GM19043 (cell line): ENCODE measurements at regions not wholly inside any gene's neighbourhood (a gene's known extent, or its start where the extent isn't known, plus 50 kb on each side); places are given as distances from the start of the nearest gene placed in this dataset.
"Not testable (repeated sequence)": the region's sequence is repeated elsewhere in the genome, so short reads cannot be mapped to it uniquely, and the experiment has no call there.

Experiments used
- ATAC-seq: cut with Tn5 transposase; IDR thresholded peaks from one replicate; pipeline ENCODE4 v1.9.1; 2021; ENCODE audit warnings: low read depth; ENCODE audit not compliant: unreplicated experiment

- no peak for ATAC-seq
Observed at GRCh38 chr5:13143214-13143613, 801.3 kb downstream of the DNAH5 start.

DNA sequence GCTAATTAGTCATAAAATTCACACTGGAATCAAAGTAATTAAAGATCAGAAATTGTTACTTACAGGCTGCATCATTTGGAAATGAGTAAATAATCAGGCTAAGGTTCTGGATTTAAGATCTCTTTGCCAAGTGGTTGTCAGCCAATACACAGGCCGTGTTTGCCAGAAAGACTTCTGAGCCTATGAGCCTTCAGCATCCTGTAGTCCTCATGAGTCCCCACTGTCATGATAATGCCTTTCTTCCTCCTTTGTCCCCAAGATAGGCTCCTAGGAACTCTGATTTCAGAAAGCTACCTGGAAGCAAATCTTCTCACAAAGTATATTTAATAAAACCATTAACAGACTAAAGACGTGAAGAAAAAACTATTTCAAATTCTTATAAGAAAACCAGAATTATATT, 810.5 kb downstream of the DNAH5 start:
- no peak for ATAC-seq

- ATAC-seq, result no peak
Observed at GRCh38 chr5:13115476-13115875, 829.0 kb downstream of the DNAH5 start.

GRCh38 chr5:13108265-13108664, 836.2 kb downstream of the DNAH5 start:
- ATAC-seq, result no peak

DNA sequence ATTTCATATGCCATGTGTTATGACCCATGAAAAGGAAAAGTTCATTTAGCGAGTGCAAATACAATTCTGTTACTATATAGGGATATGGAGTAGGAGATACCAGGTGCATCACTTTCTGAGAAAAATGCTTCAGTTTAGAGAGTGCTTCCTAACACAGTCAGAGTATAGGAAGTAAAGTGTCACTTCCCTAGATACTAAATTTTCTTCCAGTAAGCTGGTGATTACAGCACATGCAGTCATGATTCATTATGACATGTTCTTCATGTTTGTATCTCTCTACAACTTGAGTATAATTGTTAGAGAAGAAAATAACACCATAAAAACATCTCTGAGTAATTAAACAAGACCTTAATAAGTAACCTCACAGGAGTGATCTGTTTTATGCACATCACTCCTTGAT, 837.0 kb downstream of the DNAH5 start:
- ATAC-seq, result no peak

GRCh38 chr5:13081116-13081515, 863.4 kb downstream of the DNAH5 start:
- ATAC-seq, result no peak

GRCh38 chr5:13072936-13073335, 871.6 kb downstream of the DNAH5 start:
- ATAC-seq, result not testable (repeated sequence)

DNA sequence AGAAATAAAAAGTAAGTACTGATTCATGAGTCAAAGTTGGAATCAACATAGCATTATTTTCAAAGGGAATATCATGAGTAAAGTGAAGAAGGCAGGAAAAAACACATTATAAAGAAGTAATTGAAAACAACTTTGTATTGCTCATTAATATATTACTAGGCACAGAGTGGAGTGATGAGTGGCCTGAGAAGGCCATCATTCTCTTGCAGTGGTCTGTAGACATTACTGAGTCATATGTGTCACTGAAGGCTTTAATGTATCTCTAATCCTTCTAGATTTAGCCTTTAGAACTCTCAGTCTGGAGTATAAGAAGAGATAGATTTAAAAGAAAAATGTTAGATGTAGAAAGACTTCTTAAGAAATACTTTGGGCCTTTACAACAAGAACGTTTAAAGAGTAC, 881.4 kb downstream of the DNAH5 start:
- no peak for ATAC-seq

DNA sequence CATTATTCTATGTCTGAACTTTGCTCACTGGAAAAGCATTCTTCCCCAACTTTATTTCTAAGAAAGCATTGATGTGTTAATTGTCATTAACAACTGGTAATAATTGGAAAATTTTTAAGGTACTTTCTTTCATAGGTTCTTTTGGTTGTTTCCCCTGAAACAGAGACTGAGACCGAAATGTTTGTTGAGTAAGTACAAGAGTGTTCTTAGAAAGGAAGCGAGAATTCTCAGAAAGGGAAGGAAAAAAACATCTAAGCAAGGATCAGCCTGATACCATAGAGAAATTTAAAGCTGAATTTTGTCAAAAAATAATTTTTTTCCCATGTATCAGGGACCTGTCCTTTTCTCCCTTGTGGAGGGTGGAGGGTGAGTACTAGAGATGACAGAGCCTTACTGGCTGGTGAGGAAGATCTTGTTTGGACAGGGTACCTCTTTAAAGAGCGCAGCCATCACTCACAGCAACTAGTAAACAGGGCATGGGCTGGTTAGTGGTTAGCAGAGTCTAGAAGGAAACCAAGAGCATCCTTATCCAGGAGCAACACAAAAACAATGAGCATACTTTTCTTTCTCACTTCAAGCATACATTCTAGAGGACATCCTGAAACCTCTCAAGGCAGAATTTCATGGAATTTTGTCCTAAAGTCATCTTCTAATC, 898.5 kb downstream of the DNAH5 start:
- no peak for ATAC-seq

DNA sequence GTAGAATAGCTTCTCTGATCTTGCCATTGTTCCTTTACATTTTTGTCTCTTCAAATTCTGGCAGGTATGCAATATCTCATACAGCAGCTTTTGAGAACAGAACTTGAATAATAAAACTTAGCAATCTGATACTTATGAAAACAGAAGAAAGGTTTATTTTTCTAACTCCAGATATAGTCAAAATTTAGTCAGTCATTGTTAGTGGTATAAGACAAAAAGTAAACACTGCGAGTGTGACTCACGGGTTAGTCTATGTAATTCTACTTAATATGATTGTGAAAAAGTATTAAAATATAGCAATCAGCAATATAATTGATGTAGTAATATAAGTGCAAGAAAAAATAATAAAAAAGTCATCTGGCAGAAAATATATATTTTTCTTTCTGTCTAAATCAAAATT, 910.4 kb downstream of the DNAH5 start:
- no peak for ATAC-seq

DNA sequence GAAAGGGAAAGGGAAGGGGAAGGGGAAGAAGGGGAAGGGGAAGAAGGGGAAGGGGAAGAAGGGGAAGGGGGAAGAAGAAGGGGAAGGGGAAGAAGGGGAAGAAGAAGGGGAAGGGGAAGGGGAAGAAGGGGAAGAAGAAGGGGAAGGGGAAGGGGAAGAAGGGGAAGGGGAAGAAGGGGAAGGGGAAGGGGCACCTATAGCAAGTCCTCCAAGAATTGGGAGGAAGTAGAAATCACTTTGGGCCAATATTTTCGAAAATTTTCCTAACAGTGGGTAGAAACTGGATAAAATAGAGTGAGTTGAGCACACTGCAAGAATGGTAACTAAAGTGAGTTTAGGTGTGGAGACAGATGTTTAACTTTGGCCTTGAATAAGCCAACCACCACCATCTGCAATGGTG, 915.3 kb downstream of the DNAH5 start:
- ATAC-seq, result no peak

DNA sequence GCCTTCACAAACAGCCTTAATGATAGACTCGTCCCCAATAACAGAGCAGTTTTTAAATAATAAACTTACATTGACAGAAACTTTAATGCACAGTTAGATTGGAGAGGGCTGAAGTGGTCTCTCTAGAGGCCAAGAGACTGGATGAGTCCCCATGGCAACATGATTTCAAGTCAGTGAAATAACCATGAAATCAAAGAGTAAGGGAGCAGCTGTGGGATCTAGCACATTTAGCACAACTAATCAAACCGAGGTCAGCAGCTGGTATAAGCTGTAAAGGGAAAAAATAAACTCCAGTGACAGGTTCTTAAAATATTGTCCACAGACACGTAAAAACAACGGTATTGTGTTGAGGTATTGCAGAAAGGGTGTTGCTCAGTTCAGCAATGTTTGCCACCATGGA, 916.6 kb downstream of the DNAH5 start:
- ATAC-seq, result no peak

DNA sequence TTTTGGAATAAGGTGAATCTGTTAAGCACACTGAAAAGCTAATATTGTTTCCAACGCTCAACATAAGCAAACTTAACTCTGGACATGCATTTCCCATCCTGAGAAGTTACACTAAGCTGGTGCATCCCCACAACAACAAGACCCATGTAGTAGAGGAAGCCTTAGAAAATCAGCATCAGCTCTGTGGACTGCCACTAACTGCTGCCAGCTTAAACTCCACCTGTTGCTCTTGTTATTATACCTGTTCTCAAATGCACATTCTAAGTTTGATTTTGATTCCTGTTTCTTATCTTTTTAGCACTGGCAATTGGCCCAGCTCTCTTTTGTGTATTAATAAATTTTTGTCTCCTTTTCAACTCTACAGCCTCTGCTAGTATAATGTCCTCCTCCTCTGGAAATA, 924.8 kb downstream of the DNAH5 start:
- ATAC-seq, result no peak

GRCh38 chr5:13003457-13003856, 941.0 kb downstream of the DNAH5 start:
- no peak for ATAC-seq

GRCh38 chr5:12999667-13000066, 944.8 kb downstream of the DNAH5 start:
- no peak for ATAC-seq

GRCh38 chr5:12985142-12985541, 959.3 kb downstream of the DNAH5 start:
- no peak for ATAC-seq

DNA sequence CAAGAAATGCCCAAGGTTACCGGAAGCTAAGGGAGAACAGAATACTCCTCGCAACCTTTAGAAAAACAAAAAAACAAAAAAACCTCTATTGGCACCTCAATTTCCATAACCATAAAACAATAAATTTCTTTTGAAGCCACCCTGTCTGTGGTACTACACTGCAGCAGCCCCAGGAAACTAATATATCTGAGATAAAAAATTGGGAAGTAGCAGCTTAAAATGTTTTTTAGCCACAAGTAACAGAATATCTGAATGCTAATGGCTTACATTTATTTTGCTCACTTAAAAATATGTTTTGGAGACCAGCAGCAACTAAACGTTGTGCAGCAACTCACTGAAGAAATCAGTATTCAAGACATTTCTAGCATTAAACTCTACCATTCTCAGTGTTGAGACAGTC, 969.6 kb downstream of the DNAH5 start:
- no peak for ATAC-seq

- no peak for ATAC-seq
Observed at GRCh38 chr5:12965804-12966203, 978.7 kb downstream of the DNAH5 start.

DNA sequence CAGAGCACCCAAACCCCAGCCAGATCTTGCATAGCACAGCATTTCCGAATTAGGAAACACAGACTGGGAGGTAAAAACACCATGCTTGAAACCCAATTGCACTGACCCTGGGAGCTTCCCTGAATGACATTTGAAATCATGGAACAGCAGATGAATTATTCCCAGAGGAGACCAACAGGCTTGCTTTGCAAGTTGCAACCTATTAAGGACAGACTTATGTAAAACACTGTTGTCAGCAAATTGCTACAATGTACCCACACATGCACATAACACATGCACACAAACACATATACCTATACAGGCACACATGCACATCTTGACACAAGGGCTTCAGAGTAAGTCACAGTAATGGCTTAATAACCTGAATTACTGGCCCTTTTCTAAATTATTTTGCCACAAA, 984.8 kb downstream of the DNAH5 start:
- ATAC-seq, result no peak

- no peak for ATAC-seq
Observed at GRCh38 chr5:12952409-12952808, 992.1 kb downstream of the DNAH5 start.

- ATAC-seq, result no peak
Observed at GRCh38 chr5:12951846-12952245, 992.6 kb downstream of the DNAH5 start.

- no peak for ATAC-seq
Observed at GRCh38 chr5:12947379-12947778, 997.1 kb downstream of the DNAH5 start.

DNA sequence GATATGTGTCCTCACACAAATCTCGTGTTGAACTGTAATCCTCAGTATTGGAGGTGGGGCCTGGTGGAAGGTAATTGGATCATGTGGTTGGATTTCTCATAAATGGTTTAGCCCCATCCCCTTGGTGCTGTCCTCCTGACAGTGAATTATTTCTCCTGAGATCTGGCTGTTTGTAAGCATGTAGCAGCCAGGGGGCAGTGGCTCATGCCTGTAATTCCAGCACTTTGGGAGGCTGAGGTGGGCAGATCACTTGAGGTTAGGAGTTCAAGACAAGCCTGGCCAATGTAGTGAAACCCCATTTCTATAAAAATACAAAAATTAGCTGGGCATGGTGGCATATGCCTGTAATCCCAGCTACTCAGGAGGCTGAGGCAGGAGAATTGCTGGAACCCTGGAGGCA, 999.0 kb downstream of the DNAH5 start:
- not testable (repeated sequence) for ATAC-seq
